GM18517 (cell line): ENCODE measurements at regions not wholly inside any gene's neighbourhood (a gene's known extent, or its start where the extent isn't known, plus 50 kb on each side); places are given as distances from the start of the nearest gene placed in this dataset.

Experiments
- ATAC-seq: cut with Tn5 transposase; IDR thresholded peaks from one replicate; pipeline ENCODE4 v1.9.1; 2021; ENCODE audit warnings: mild to moderate bottlenecking, moderate library complexity; ENCODE audit not compliant: unreplicated experiment

GRCh38 chr9:31377358-31377757 is 1007.1 kb upstream of the ACO1 start:
- no peak for ATAC-seq

- ATAC-seq = no peak
Measured at GRCh38 chr9:31388660-31389059, 995.8 kb upstream of the ACO1 start.

- ATAC-seq = no peak
Measured at GRCh38 chr9:31389075-31389474, 995.4 kb upstream of the ACO1 start.

GRCh38 chr9:31390403-31391025 is 993.9 kb upstream of the ACO1 start:
- no peak for ATAC-seq

GRCh38 chr9:31393240-31393639 is 991.2 kb upstream of the ACO1 start:
- ATAC-seq = no peak

GRCh38 chr9:31394015-31394473 is 990.4 kb upstream of the ACO1 start:
- ATAC-seq = no peak

GRCh38 chr9:31412081-31412480 is 972.4 kb upstream of the ACO1 start:
- ATAC-seq = no peak

GRCh38 chr9:31415164-31415563 is 969.3 kb upstream of the ACO1 start:
- no peak for ATAC-seq

- no peak for ATAC-seq
Measured at GRCh38 chr9:31418419-31418818, 966.0 kb upstream of the ACO1 start.

GRCh38 chr9:31443630-31444457 is 940.6 kb upstream of the ACO1 start:
- ATAC-seq = peak; percentile 80

GRCh38 chr9:31445357-31445756 is 939.1 kb upstream of the ACO1 start:
- no peak for ATAC-seq

GRCh38 chr9:31445960-31446359 is 938.5 kb upstream of the ACO1 start:
- peak; percentile 47 for ATAC-seq

- no peak for ATAC-seq
Measured at GRCh38 chr9:31467075-31467474, 917.4 kb upstream of the ACO1 start.

- no peak for ATAC-seq
Measured at GRCh38 chr9:31470051-31470450, 914.4 kb upstream of the ACO1 start.

GRCh38 chr9:31471010-31471409 is 913.4 kb upstream of the ACO1 start:
- no peak for ATAC-seq

- ATAC-seq = no peak
Measured at GRCh38 chr9:31486630-31487029, 897.8 kb upstream of the ACO1 start.

- no peak for ATAC-seq
Measured at GRCh38 chr9:31490551-31491106, 893.8 kb upstream of the ACO1 start.

- ATAC-seq = no peak
Measured at GRCh38 chr9:31492229-31492628, 892.2 kb upstream of the ACO1 start.

- no peak for ATAC-seq
Measured at GRCh38 chr9:31500422-31500821, 884.0 kb upstream of the ACO1 start.

GRCh38 chr9:31519011-31519410 is 865.4 kb upstream of the ACO1 start:
- ATAC-seq = peak; percentile 63

GRCh38 chr9:31519424-31519823 is 865.0 kb upstream of the ACO1 start:
- ATAC-seq = no peak

GRCh38 chr9:31519826-31520225 is 864.6 kb upstream of the ACO1 start:
- no peak for ATAC-seq
